ENCODE measurements at regions not wholly inside any gene's neighbourhood (a gene's known extent, or its start where the extent isn't known, plus 50 kb on each side); places are given as distances from the start of the nearest gene placed in this dataset.
"Not testable (repeated sequence)": the region's sequence is repeated elsewhere in the genome, so short reads cannot be mapped to it uniquely, and the experiment has no call there.

DNA sequence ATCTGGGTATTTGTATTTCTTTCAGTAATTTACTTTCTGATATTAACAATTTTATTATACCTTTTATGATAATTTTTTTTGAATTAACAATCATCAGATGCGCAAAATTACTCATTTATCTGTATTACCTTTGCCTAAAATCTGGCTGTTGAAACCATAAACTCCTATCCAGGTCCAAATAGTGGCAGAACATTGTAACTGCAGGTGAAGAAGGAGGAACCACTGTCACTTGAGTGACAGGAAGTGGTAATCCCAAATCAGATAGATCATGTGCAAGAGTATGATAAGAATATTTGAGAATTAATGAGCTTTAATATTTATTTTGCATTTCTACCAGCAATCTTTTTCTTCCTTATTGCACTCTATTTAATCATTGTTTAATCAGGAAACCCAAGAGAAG, 139.3 kb upstream of the TLE4 start:
- Mint-ChIP-seq H3K9me3 (ENCODE audit: unreplicated experiment) (no peaks in the 10 kb centered on the region), H3K4me3 (ENCODE audit: unreplicated experiment) (no peak overlapping the region), H3K27me3 (ENCODE audit: unreplicated experiment) (peaks cover 1% of the 10 kb centered on the region), H3K27ac (ENCODE audit: unreplicated experiment) (no peak overlapping the region), H3K36me3 (ENCODE audit: low read depth, unreplicated experiment) (no peaks in the 10 kb centered on the region), H3K4me1 (ENCODE audit: unreplicated experiment) (no peaks in the 10 kb centered on the region)
- no peak for DNase-seq (ENCODE audit: low spot score)
- peak; percentile 48 for TF ChIP-seq CTCF (IDR thresholded peaks at IDR 0.05; ENCODE audit: unreplicated experiment)

DNA sequence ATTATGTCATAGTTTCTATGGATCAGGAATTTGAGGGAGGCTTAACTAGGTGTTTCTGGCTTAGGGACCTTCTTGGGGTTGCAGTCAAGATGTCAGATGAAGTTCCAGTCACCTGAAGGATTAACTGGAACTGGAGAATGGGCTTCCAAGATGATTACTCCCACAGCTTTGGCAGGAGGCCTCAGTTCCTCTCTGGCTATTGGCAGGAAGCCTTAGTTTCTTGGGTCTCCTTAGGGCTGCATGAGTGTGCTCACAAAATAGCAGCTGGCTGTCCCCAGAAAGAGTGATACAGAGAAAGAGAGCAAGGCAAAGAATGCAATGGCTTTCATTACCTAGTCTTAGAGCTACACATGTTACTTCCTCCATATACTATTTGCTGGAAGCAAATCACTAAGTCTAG, 138.1 kb upstream of the TLE4 start:
- no peak overlapping the region for H3K27ac Mint-ChIP-seq (ENCODE audit: unreplicated experiment)
- H3K9me3 Mint-ChIP-seq (ENCODE audit: unreplicated experiment): no peaks in the 10 kb centered on the region
- peaks cover 2% of the 10 kb centered on the region for H3K4me1 Mint-ChIP-seq (ENCODE audit: unreplicated experiment)
- H3K4me3 Mint-ChIP-seq (ENCODE audit: unreplicated experiment): no peak overlapping the region
- H3K27me3 Mint-ChIP-seq (ENCODE audit: unreplicated experiment): peaks cover 1% of the 10 kb centered on the region
- no peak for TF ChIP-seq CTCF (IDR thresholded peaks at IDR 0.05; ENCODE audit: unreplicated experiment)
- DNase-seq (ENCODE audit: low spot score): no peak
- no peaks in the 10 kb centered on the region for H3K36me3 Mint-ChIP-seq (ENCODE audit: low read depth, unreplicated experiment)

DNA sequence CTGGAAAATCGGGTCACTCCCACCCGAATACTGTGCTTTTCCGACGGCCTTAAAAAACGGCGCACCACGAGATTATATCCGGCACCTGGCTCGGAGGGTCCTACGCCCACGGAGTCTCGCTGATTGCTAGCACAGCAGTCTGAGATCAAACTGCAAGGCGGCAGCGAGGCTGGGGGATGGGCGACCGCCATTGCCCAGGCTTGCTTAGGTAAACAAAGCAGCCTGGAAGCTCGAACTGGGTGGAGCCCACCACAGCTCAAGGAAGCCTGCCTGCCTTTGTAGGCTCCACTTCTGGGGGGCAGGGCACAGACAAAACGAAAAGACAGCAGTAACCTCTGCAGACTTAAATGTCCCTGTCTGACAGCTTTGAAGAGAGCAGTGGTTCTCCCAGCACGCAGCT, 132.5 kb upstream of the TLE4 start:
- H3K36me3 Mint-ChIP-seq (ENCODE audit: low read depth, unreplicated experiment); H3K4me1 Mint-ChIP-seq (ENCODE audit: unreplicated experiment); H3K27ac Mint-ChIP-seq (ENCODE audit: unreplicated experiment); H3K27me3 Mint-ChIP-seq (ENCODE audit: unreplicated experiment); H3K9me3 Mint-ChIP-seq (ENCODE audit: unreplicated experiment): not testable (repeated sequence)
- peak overlapping the region; percentile 67 for H3K4me3 Mint-ChIP-seq (ENCODE audit: unreplicated experiment)
- DNase-seq (ENCODE audit: low spot score): peak; percentile 13

DNA sequence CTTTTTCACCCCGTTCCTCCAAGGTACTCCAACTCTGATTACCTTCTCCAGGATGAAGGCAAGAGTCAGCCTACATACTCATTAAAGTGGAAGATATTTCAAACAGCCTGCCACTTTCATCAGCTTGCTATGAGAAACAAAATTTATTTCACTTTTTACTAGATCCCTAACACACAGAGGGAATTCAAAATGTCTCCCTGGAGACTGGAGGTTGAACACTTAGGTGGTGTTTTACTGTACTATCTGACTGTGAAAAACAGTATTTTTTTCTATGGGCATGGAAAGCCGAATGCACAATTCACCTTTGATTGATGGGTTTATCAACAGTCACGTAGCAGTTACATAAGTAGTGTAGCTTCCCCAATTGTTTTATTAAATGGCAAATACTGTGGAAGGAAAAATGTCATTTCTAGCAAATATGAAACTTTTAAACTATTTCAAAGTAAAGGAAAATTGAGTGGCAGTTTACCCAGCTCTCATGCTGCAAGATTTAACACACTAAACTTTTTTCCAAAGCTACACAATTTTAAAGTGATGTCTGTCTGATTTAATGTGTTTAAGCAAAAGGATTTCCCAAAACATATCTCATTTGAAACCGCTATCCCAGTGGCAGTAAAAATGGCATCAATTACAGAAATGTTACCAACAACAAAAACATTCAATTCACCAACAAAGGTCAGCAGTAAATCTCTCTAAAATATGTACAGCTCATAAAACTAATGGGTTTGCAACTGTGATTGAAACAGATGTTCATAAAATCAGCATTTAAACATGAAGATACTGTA, 125.0 kb upstream of the TLE4 start:
- DNase-seq (ENCODE audit: low spot score): no peak
- Mint-ChIP-seq H3K27ac (ENCODE audit: unreplicated experiment) (no peak overlapping the region), H3K27me3 (ENCODE audit: unreplicated experiment) (no peaks in the 10 kb centered on the region), H3K4me1 (ENCODE audit: unreplicated experiment) (no peaks in the 10 kb centered on the region), H3K36me3 (ENCODE audit: low read depth, unreplicated experiment) (no peaks in the 10 kb centered on the region), H3K4me3 (ENCODE audit: unreplicated experiment) (no peak overlapping the region), H3K9me3 (ENCODE audit: unreplicated experiment) (no peaks in the 10 kb centered on the region)
- no peak for TF ChIP-seq CTCF (IDR thresholded peaks at IDR 0.05; ENCODE audit: unreplicated experiment)

- no peaks in the 10 kb centered on the region for H3K9me3 Mint-ChIP-seq (ENCODE audit: unreplicated experiment)
- no peaks in the 10 kb centered on the region for H3K27me3 Mint-ChIP-seq (ENCODE audit: unreplicated experiment)
- no peak for DNase-seq (ENCODE audit: low spot score)
- H3K27ac Mint-ChIP-seq (ENCODE audit: unreplicated experiment): no peak overlapping the region
- no peaks in the 10 kb centered on the region for H3K36me3 Mint-ChIP-seq (ENCODE audit: low read depth, unreplicated experiment)
- no peak overlapping the region for H3K4me3 Mint-ChIP-seq (ENCODE audit: unreplicated experiment)
- no peaks in the 10 kb centered on the region for H3K4me1 Mint-ChIP-seq (ENCODE audit: unreplicated experiment)
- TF ChIP-seq CTCF (IDR thresholded peaks at IDR 0.05; ENCODE audit: unreplicated experiment): no peak
Observed at GRCh38 chr9:79447308-79447605, 124.5 kb upstream of the TLE4 start.
